Psoas muscle (tissue), 7 donors: ENCODE measurements at regions not wholly inside any gene's neighbourhood (a gene's known extent, or its start where the extent isn't known, plus 50 kb on each side); places are given as distances from the start of the nearest gene placed in this dataset.
"Not testable (repeated sequence)": the region's sequence is repeated elsewhere in the genome, so short reads cannot be mapped to it uniquely, and the experiment has no call there.

Experiments used
- ATAC-seq, 4 donors: fragments of 200-7000 bp; cut with Tn5 transposase; one replicate each; pipeline ENCODE4 v1.9.1; 2020; ENCODE audit warnings: moderate library complexity in 3 of 4, mild to moderate bottlenecking in 2 of 4
- DNase-seq, 2 donors: peaks; one replicate each; pipeline ENCODE4 v3.0.0-alpha.2; 2020
- H3K27ac ChIP-seq: fragments of 200-600 bp; one replicate; pipeline ENCODE4 v1.8.0; 2022
- H3K27me3 ChIP-seq, 3 donors: fragments of 200-600 bp in 1 of 3; one replicate each; pipeline versions ENCODE4 v1.6.1 to v1.8.0; 2013 to 2022; ENCODE audit warnings: low read length in 2 of 3, mild to moderate bottlenecking in 2 of 3, moderate library complexity in 1 of 3; ENCODE audit not compliant: insufficient read depth in 3 of 3
- H3K36me3 ChIP-seq, 2 donors: fragments of 200-600 bp in 1 of 2; one replicate each; pipeline versions ENCODE4 v1.6.1 to v1.8.0; 2013 to 2022; ENCODE audit warnings: low read depth in 1 of 2, mild to moderate bottlenecking in 1 of 2, moderate library complexity in 1 of 2; ENCODE audit not compliant: insufficient read depth in 1 of 2
- H3K4me1 ChIP-seq: fragments of 200-600 bp; one replicate; pipeline ENCODE4 v1.8.0; 2022
- H3K4me3 ChIP-seq: fragments of 200-600 bp; one replicate; pipeline ENCODE4 v1.8.0; 2022; ENCODE audit warnings: mild to moderate bottlenecking
- H3K9me3 ChIP-seq: fragments of 200-600 bp; one replicate; pipeline ENCODE4 v1.8.0; 2022
- CTCF ChIP-seq: fragments of 200-600 bp; IDR thresholded peaks from one replicate; pipeline ENCODE4 v1.8.0; 2022; ENCODE audit warnings: antibody characterized with exemption
- WGBS, 3 donors: extraction: QIAGEN DNeasy Blood & Tissue Kit; methylation state at CpG; one replicate each; pipeline versions ENCODE4 v1.1.6 to v1.1.7; 2013; 5-methylcytosine and 5-hydroxymethylcytosine counted together
- intact Hi-C, 2 donors: fragments of 100-400 bp; cut with DNase I; formaldehyde crosslinking; loops; one replicate each; pipeline versions ENCODE4 v1.11.0 to v1.14.2; 2022
- donor health status: healthy with polysubstance abuse.
- donor health status: DM: no; HTN: no; CAD: no; lungs with moderate emphysema.
- donor health status: Bipolar disorder and iron deficiency.
- donor health status: healthy.
- donor health status: DM: yes; HTN: yes; CAD: no.
- donor health status: DM: no; HTN: no; CAD: no.
- donor health status: DM: yes; HTN: yes; CAD: no.

- TF ChIP-seq CTCF: no peak
- H3K9me3 ChIP-seq: peaks cover 8% of the 10 kb centered on the region
- no peaks in the 10 kb centered on the region for H3K4me1 ChIP-seq
- H3K27me3 ChIP-seq: no peaks in the 10 kb centered on the region
- DNase-seq (no peak), ATAC-seq (no peak)
- no peaks in the 10 kb centered on the region for H3K36me3 ChIP-seq
- intact Hi-C loops: no loop called here
- H3K27ac ChIP-seq: no peak overlapping the region
- no peak overlapping the region for H3K4me3 ChIP-seq
These were observed 1403.8 kb upstream of the GOT2 start for GRCh38 chr16:60137891-60138290.

- WGBS, 3 donors: 56 to 69% (median 64%) methylated on average over 1 of the region's 1 CpG
- ATAC-seq (no peak), DNase-seq (no peak)
- Histone ChIP-seq H3K27ac (no peak overlapping the region), H3K4me3 (no peak overlapping the region), H3K9me3 (no peaks in the 10 kb centered on the region), H3K27me3 (no peaks in the 10 kb centered on the region), H3K36me3 (no peaks in the 10 kb centered on the region), H3K4me1 (no peaks in the 10 kb centered on the region)
- no peak for TF ChIP-seq CTCF
- intact Hi-C loops: no loop called here
These were observed 1393.1 kb upstream of the GOT2 start for GRCh38 chr16:60127196-60127595.

- H3K27me3 ChIP-seq, H3K27ac ChIP-seq, H3K9me3 ChIP-seq, ATAC-seq, H3K4me1 ChIP-seq, DNase-seq, H3K36me3 ChIP-seq, intact Hi-C loops, H3K4me3 ChIP-seq: not testable (repeated sequence)
- 86 to 91% (median 87%) methylated on average over 2 of the region's 2 CpGs for WGBS, 3 donors
These were observed 1392.0 kb upstream of the GOT2 start for GRCh38 chr16:60126115-60126514.

GRCh38 chr16:60123392-60124023 lies 1389.4 kb upstream of the GOT2 start:
- H3K4me3 ChIP-seq: no peak overlapping the region
- no peaks in the 10 kb centered on the region for H3K9me3 ChIP-seq
- no peak for ATAC-seq
- H3K27ac ChIP-seq: no peak overlapping the region
- H3K36me3 ChIP-seq: no peaks in the 10 kb centered on the region
- 30 to 37% (median 31%) methylated on average over 4 of the region's 4 CpGs for WGBS, 3 donors
- DNase-seq: no peak
- H3K4me1 ChIP-seq: no peaks in the 10 kb centered on the region
- intact Hi-C loops: no loop called here
- TF ChIP-seq CTCF: no peak
- no peaks in the 10 kb centered on the region for H3K27me3 ChIP-seq

- no peaks in the 10 kb centered on the region for H3K4me1 ChIP-seq
- DNase-seq (no peak), ATAC-seq (no peak)
- H3K36me3 ChIP-seq: no peaks in the 10 kb centered on the region
- WGBS, 3 donors: 87 to 90% (median 89%) methylated on average over 14 of the region's 14 CpGs
- no peak overlapping the region for H3K4me3 ChIP-seq
- H3K27me3 ChIP-seq: no peaks in the 10 kb centered on the region
- no peak for TF ChIP-seq CTCF
- no peaks in the 10 kb centered on the region for H3K9me3 ChIP-seq
- H3K27ac ChIP-seq: no peak overlapping the region
- intact Hi-C loops: no loop called here
These were observed 1386.5 kb upstream of the GOT2 start for GRCh38 chr16:60120586-60120985.
